Hepatocyte (in vitro differentiated cells): ENCODE measurements at regions not wholly inside any gene's neighbourhood (a gene's known extent, or its start where the extent isn't known, plus 50 kb on each side); places are given as distances from the start of the nearest gene placed in this dataset.

Experiments used
- DNase-seq: peaks from one replicate; pipeline ENCODE4 v3.0.0-alpha.2; 2016; ENCODE audit warnings: low spot score
- H2AFZ ChIP-seq: fragments of 200-600 bp; sonication (generic); 2 replicates; pipeline ENCODE4 v1.6.0; 2016; ENCODE audit warnings: antibody characterized with exemption, mild to moderate bottlenecking
- H3K27ac ChIP-seq: fragments of 200-600 bp; sonication (generic); 2 replicates; pipeline ENCODE4 v1.5.1; 2016; ENCODE audit warnings: mild to moderate bottlenecking
- H3K27me3 ChIP-seq: fragments of 200-600 bp; sonication (generic); 2 replicates; pipeline ENCODE4 v1.6.1; 2016
- H3K36me3 ChIP-seq: fragments of 200-600 bp; sonication (generic); replicated peaks from 2 replicates; pipeline ENCODE4 v1.5.1; 2016; ENCODE audit warnings: low read depth; ENCODE audit not compliant: insufficient read depth
- H3K4me1 ChIP-seq: fragments of 200-600 bp; sonication (generic); 2 replicates; pipeline ENCODE4 v1.5.1; 2016; ENCODE audit warnings: mild to moderate bottlenecking, moderate library complexity; ENCODE audit not compliant: insufficient read depth
- H3K4me2 ChIP-seq: fragments of 200-600 bp; sonication (generic); 2 replicates; pipeline ENCODE4 v1.6.0; 2016
- H3K4me3 ChIP-seq: fragments of 200-600 bp; sonication (generic); 2 replicates; pipeline ENCODE4 v1.5.1; 2016; ENCODE audit warnings: mild to moderate bottlenecking
- H3K79me2 ChIP-seq: fragments of 200-600 bp; sonication (generic); 2 replicates; pipeline ENCODE4 v1.6.0; 2017; ENCODE audit warnings: mild to moderate bottlenecking
- H3K9me2 ChIP-seq: fragments of 200-600 bp; sonication (generic); replicated peaks from 2 replicates; pipeline ENCODE4 v1.6.0; 2017; ENCODE audit warnings: mild to moderate bottlenecking; ENCODE audit not compliant: insufficient read depth
- H3K9me3 ChIP-seq: fragments of 200-600 bp; sonication (generic); 2 replicates; pipeline ENCODE4 v1.5.1; 2016; ENCODE audit warnings: low read depth, mild to moderate bottlenecking
- H4K20me1 ChIP-seq: fragments of 200-600 bp; sonication (generic); 2 replicates; pipeline ENCODE4 v1.6.0; 2016; ENCODE audit warnings: mild to moderate bottlenecking; ENCODE audit not compliant: insufficient read depth, poor library complexity, severe bottlenecking
- CTCF ChIP-seq: fragments of 200-600 bp; sonication (generic); IDR thresholded peaks from 2 replicates; pipeline ENCODE4 v1.5.1; 2016; ENCODE audit warnings: antibody characterized with exemption, mild to moderate bottlenecking; ENCODE audit not compliant: poor library complexity
- EZH2 ChIP-seq: fragments of 200-600 bp; sonication (generic); IDR thresholded peaks from 2 replicates; pipeline ENCODE4 v1.6.1; 2016; ENCODE audit warnings: antibody characterized with exemption, mild to moderate bottlenecking, borderline replicate concordance
- EZH2phosphoT487 ChIP-seq: fragments of 200-600 bp; sonication (generic); IDR thresholded peaks from one replicate; pipeline ENCODE4 v1.6.1; 2018; ENCODE audit warnings: antibody characterized with exemption, mild to moderate bottlenecking, low read depth, moderate library complexity; ENCODE audit not compliant: unreplicated experiment, severe bottlenecking
- WGBS: methylation state at CpG from one replicate; pipeline ENCODE4 v1.1.6; 2016; ENCODE audit warnings: low lambda C conversion rate; ENCODE audit errors: missing lambda C conversion rate; 5-methylcytosine and 5-hydroxymethylcytosine counted together

GRCh38 chr4:181508601-181509000 is 734.6 kb upstream of the TENM3 start:
- Histone ChIP-seq H3K27me3 (peaks cover 8% of the 10 kb centered on the region), H3K4me3 (no peak overlapping the region), H3K9me2 (no peaks in the 10 kb centered on the region), H3K27ac (no peak overlapping the region), H3K9me3 (no peaks in the 10 kb centered on the region), H3K79me2 (no peaks in the 10 kb centered on the region), H2AFZ (no peak overlapping the region), H3K4me1 (no peaks in the 10 kb centered on the region), H4K20me1 (no peaks in the 10 kb centered on the region), H3K4me2 (no peak overlapping the region), H3K36me3 (no peaks in the 10 kb centered on the region)
- TF ChIP-seq EZH2 (no peak), EZH2phosphoT487 (no peak), CTCF (no peak)
- 81% methylated on average over 6 of the region's 6 CpGs for WGBS
- DNase-seq, result no peak

- Histone ChIP-seq H3K4me1 (no peaks in the 10 kb centered on the region), H3K27ac (no peak overlapping the region), H3K79me2 (no peaks in the 10 kb centered on the region), H3K9me3 (no peaks in the 10 kb centered on the region), H2AFZ (no peak overlapping the region), H3K27me3 (peaks cover 8% of the 10 kb centered on the region), H3K4me2 (no peak overlapping the region), H3K4me3 (no peak overlapping the region), H3K9me2 (no peaks in the 10 kb centered on the region), H4K20me1 (no peaks in the 10 kb centered on the region), H3K36me3 (no peaks in the 10 kb centered on the region)
- no peak for TF ChIP-seq CTCF
- no peak for TF ChIP-seq EZH2
- no peak for TF ChIP-seq EZH2phosphoT487
- no peak for DNase-seq
- 58% methylated on average over 6 of the region's 6 CpGs for WGBS
Observed at GRCh38 chr4:181509073-181509472, 734.1 kb upstream of the TENM3 start.

DNA sequence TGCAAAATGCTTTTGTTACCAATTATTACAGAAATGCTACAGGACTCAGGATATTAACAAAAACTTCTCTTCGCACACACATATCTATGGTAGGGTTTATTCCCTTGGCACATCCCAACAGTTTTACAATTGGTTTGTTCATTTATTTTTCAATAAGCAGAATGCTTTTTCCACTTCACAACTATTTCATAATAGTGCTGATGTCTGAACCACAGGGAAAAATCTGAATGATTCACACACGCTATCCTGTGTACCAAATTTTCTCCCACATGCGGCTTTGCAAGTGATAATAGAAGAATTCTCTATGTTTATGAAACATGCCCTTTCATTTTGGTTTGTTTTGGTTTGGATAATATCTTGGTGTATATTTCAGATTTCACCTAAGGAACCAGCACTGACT is 725.7 kb upstream of the TENM3 start:
- H3K27ac ChIP-seq, result no peak overlapping the region
- H3K79me2 ChIP-seq, result no peaks in the 10 kb centered on the region
- no peaks in the 10 kb centered on the region for H3K36me3 ChIP-seq
- H3K4me2 ChIP-seq, result no peak overlapping the region
- DNase-seq, result no peak
- no peak overlapping the region for H2AFZ ChIP-seq
- H3K4me3 ChIP-seq, result no peak overlapping the region
- H3K9me3 ChIP-seq, result no peaks in the 10 kb centered on the region
- no peaks in the 10 kb centered on the region for H3K4me1 ChIP-seq
- TF ChIP-seq EZH2phosphoT487, result no peak
- TF ChIP-seq CTCF, result no peak
- TF ChIP-seq EZH2, result no peak
- H4K20me1 ChIP-seq, result no peaks in the 10 kb centered on the region
- no peaks in the 10 kb centered on the region for H3K27me3 ChIP-seq
- WGBS, result 89% methylated on average over 3 of the region's 3 CpGs
- no peaks in the 10 kb centered on the region for H3K9me2 ChIP-seq

- Histone ChIP-seq H3K36me3 (no peaks in the 10 kb centered on the region), H3K4me1 (no peaks in the 10 kb centered on the region), H3K9me3 (no peaks in the 10 kb centered on the region), H3K4me3 (no peak overlapping the region), H3K27ac (no peak overlapping the region), H4K20me1 (no peaks in the 10 kb centered on the region), H2AFZ (no peak overlapping the region), H3K4me2 (no peak overlapping the region), H3K9me2 (no peaks in the 10 kb centered on the region), H3K79me2 (no peaks in the 10 kb centered on the region), H3K27me3 (no peaks in the 10 kb centered on the region)
- WGBS, result 89% methylated on average over 4 of the region's 4 CpGs
- TF ChIP-seq EZH2phosphoT487, result no peak
- TF ChIP-seq EZH2, result no peak
- no peak for TF ChIP-seq CTCF
- DNase-seq, result no peak
Observed at GRCh38 chr4:181520790-181521189, 722.4 kb upstream of the TENM3 start.
